ENCODE measurements at regions not wholly inside any gene's neighbourhood (a gene's known extent, or its start where the extent isn't known, plus 50 kb on each side); places are given as distances from the start of the nearest gene placed in this dataset.

- TF ChIP-seq CTCF (IDR thresholded peaks at IDR 0.05): no peak
- TF ChIP-seq POLR2A (IDR thresholded peaks at IDR 0.05): no peak
- no peak for TF ChIP-seq POLR2AphosphoS5 (IDR thresholded peaks at IDR 0.05)
Measured at GRCh38 chr12:19065871-19066270, 63.7 kb upstream of the PLEKHA5 start.

All from stomach (tissue), 4 donors.